LNCAP (cell line): ENCODE measurements at regions not wholly inside any gene's neighbourhood (a gene's known extent, or its start where the extent isn't known, plus 50 kb on each side); places are given as distances from the start of the nearest gene placed in this dataset.

Experiments
- TF ChIP-seq, protein P1 (sequence below): fragments of 450-650 bp; IDR thresholded peaks from 2 replicates; pipeline ENCODE4 v1.5.1; 2017; ENCODE audit warnings: mild to moderate bottlenecking

DNA sequence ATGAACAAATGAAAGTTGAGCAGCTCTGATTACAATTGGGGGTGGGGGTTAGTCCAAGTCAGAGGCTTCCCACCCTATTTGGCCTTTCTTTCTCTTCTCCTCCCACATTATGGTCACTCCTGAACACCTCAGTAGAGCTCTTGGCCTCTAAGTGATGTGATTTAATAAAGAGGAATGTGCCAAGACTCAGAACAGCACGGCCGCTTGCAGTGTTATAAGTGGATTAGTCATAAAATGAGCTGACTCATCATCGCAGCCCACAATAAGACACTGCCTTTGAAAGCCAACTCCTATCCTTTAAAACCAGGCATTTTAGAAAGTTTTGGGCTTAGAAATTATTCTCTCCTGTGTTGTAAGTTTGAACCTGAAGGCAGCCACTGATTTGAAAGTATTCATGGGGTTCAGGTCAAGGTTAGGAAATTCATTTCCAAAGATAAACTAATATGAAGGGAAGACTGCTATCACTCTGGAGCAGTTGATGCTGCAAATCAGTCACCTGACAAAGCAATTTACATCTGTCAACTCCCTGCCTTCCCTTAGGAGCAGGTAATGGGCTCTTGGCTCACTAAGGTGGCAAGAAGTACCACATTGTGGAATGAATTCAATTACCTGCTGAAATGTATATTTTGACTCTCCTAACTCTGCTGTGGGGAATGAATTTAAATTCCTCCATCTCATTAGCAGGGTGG, 283.6 kb upstream of the NMUR2 start:
- TF ChIP-seq, protein P1, sequence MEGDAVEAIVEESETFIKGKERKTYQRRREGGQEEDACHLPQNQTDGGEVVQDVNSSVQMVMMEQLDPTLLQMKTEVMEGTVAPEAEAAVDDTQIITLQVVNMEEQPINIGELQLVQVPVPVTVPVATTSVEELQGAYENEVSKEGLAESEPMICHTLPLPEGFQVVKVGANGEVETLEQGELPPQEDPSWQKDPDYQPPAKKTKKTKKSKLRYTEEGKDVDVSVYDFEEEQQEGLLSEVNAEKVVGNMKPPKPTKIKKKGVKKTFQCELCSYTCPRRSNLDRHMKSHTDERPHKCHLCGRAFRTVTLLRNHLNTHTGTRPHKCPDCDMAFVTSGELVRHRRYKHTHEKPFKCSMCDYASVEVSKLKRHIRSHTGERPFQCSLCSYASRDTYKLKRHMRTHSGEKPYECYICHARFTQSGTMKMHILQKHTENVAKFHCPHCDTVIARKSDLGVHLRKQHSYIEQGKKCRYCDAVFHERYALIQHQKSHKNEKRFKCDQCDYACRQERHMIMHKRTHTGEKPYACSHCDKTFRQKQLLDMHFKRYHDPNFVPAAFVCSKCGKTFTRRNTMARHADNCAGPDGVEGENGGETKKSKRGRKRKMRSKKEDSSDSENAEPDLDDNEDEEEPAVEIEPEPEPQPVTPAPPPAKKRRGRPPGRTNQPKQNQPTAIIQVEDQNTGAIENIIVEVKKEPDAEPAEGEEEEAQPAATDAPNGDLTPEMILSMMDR: no peak

DNA sequence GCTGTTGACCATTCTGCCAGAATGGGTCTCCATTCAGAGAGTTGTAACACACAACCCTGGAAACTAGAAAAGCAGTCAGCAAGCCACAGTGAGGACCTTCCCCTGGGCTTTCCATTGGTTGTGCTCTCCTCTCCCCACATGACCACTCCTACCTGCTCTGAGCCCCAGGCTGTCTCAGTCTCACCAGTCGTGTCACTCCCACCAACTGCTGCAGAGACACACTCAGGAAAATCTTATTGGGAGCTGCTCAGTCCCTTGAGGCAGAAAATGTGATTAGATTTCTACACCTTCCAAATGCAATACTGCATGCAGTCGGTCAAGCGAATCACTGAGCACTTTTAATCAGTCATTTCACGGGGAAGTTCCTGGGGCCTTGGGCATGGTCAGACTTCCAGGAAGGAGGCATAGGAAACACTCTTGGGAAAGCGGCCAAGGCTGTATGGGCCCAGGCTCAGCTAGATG, 284.2 kb upstream of the NMUR2 start:
- TF ChIP-seq, protein P1: no peak

DNA sequence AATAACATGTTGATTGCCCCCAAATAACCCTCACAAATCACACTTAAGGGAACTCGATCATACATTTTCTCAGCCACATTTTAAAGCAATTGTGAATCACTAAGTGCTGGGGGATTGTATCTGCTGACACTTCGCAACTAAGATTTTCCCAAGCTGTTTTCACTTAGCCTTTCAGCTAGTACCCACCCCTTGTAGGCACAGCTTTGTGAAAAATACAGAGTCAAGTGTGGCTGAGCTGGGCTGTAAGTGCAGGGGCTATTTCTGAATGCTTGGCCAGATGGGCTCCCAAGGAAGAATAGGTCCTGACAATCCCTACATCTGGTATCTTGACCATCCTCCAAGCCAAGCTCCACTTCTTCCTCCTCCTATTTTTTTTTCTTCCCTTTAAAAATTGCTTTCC, 289.2 kb upstream of the NMUR2 start:
- TF ChIP-seq, protein P1: no peak

DNA sequence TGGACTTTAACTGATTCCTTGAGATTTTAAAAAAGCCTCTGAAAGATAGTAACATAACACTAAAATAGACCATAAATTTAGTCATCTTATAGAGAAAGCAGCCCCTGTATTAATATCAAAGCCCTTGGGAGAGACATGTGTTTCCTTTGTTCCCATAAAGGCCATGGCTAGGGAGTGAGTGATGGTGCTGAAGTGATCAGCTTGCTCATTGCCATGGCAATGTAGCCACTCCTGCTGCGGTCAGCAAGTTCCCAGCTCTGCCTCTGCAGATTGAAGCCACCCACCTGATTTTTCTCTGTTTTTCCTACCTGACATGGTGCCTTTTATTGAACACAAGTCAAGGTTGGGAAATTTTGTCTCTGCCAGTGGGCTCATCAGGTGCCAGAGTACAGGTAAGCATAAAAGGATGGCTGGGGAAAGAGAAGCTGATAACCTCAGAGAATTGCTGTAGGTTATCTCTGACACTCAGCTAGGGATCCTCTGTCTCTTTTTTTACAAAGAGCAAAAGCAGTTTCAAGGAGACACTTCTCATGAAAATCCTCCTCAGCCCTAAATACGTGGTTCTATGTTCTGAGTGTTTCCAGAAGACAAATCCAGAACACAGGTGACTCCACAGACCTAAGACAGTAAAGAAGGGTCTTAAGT, 296.3 kb upstream of the NMUR2 start:
- TF ChIP-seq, protein P1: no peak

DNA sequence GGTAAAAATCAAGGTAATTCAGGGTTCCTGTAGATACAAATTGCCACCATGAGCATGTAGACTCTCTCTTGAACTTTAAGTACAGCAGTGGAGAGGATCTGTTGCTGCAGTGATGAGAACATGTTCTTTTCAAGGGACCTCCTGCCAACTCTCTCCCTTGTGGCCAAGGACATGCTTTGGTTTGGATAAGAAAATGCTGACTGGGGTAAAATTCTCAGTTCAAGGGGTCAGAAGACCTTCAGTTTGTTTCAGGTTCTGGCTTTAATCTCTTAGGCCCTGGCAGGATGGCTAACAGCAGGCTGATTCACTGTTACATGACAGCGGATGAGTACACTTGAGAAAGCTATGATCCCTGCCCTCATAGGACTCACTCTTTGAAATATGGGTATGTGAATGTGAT, 299.2 kb upstream of the NMUR2 start:
- TF ChIP-seq, protein P1: no peak

DNA sequence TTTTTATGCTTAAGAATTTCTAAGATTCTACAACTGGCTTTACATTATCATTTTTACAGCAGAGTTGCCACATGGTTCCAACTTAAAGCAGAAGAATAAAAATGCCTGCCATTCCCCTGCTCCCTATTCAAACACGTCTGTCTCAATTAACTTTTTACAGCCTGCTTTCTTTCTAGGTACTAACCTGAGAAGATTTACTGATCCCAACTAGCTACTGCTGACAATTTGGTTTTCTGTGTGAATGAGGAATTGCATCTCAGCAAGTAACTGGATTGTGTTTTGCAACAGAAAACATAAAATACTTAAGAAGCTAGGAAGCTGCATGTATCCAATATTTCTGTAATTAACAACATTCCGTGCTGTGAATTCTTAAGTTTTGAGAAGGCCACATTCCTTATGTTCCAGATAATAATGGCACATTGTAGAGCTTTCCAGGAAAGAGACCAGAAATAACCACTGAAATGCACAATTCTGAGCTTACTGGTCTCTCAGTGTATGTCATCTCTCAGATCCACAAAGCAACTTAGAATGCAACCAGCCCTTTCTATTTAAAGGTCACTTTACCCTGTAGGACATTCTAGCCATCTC, 306.8 kb upstream of the NMUR2 start:
- TF ChIP-seq, protein P1: no peak

DNA sequence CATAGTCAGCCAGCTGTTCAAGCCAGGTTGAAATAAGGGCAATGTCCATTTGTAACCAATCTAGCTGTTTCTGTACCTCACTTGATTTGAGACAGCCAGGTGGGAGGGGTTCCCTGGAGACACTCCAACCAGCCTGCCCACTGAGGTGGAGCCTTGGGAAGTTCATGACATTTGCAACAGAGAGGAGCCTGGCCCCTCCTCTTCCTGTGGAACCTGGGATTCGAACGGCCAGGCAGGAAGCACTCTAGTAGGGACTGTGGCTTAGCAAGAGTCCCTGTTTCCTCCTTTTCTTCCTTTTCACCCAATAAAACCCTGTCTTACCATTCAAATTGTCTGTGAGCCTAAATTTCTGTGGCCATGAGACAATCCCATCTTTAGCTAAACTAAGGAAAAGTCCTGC, 312.3 kb upstream of the NMUR2 start:
- TF ChIP-seq, protein P1: no peak
